K562 (cell line): ENCODE measurements at regions not wholly inside any gene's neighbourhood (a gene's known extent, or its start where the extent isn't known, plus 50 kb on each side); places are given as distances from the start of the nearest gene placed in this dataset.

Source experiments
- ATF6 ChIP-seq: sonication (generic); formaldehyde crosslinking; IDR thresholded peaks from 2 replicates; pipeline ENCODE4 v1.4.0; 2020; ENCODE audit warnings: mild to moderate bottlenecking, missing genetic modification reagents
- BACH1 ChIP-seq: fragments of 200-800 bp; sonication (Bioruptor generic); IDR thresholded peaks from 2 replicates; pipeline ENCODE4 v1.6.1; 2016; ENCODE audit warnings: missing genetic modification characterization, missing compliant biosample characterization
- JUNB ChIP-seq: fragments of 450-650 bp; formaldehyde crosslinking; conservative IDR thresholded peaks from 2 replicates; pipeline ENCODE4 v1.4.0; 2020; ENCODE audit warnings: mild to moderate bottlenecking
- MAFK ChIP-seq: IDR thresholded peaks from 2 replicates; pipeline ENCODE4 v1.6.1; 2011; ENCODE audit warnings: low read length, improper control_type of control experiment
- PATZ1 ChIP-seq: fragments of 250-450 bp; sonication (Bioruptor Pico); IDR thresholded peaks from 2 replicates; pipeline ENCODE4 v1.5.0; 2020; ENCODE audit warnings: mild to moderate bottlenecking, borderline replicate concordance
- PBX2 ChIP-seq, 2 experiments: IDR thresholded peaks in 1 of 2; conservative IDR thresholded peaks in 1 of 2; 2 replicates each; pipeline ENCODE4 v1.6.1; 2016; ENCODE audit warnings: low read depth in 2 of 2, mild to moderate bottlenecking in 1 of 2, missing compliant biosample characterization in 1 of 2, missing genetic modification characterization in 1 of 2, moderate library complexity in 1 of 2
- POLR2A ChIP-seq: fragments of 450-650 bp; conservative IDR thresholded peaks from 2 replicates; pipeline ENCODE4 v1.6.1; 2016
- SP1 ChIP-seq: sonication (generic); formaldehyde crosslinking; IDR thresholded peaks from 2 replicates; pipeline ENCODE4 v1.8.1; 2022; ENCODE audit warnings: mild to moderate bottlenecking, missing genetic modification reagents
- SRSF1 ChIP-seq: fragments of 200-400 bp; formaldehyde crosslinking; IDR thresholded peaks from 2 replicates; pipeline ENCODE4 v1.6.1; 2017; ENCODE audit warnings: mild to moderate bottlenecking, low read depth, low read length, moderate library complexity
- ZBTB8A ChIP-seq: fragments of 450-650 bp; IDR thresholded peaks from 2 replicates; pipeline ENCODE4 v1.6.1; 2018; ENCODE audit warnings: mild to moderate bottlenecking, moderate library complexity; ENCODE audit not compliant: partially characterized antibody
- ZC3H11A ChIP-seq: IDR thresholded peaks from 2 replicates; pipeline ENCODE4 v1.6.1; 2012; ENCODE audit warnings: low read depth, low read length, improper control_type of control experiment
- TF ChIP-seq, protein P1 (sequence below), 3 experiments: IDR thresholded peaks in 2 of 3; conservative IDR thresholded peaks in 1 of 3; 2 replicates each; pipeline ENCODE4 v1.5.1; 2011 to 2012; ENCODE audit warnings: low read length in 3 of 3, mild to moderate bottlenecking in 3 of 3, control low read depth in 2 of 3, improper control_type of control experiment in 1 of 3, inconsistent platforms in 1 of 3, low read depth in 1 of 3, mixed read lengths in 1 of 3, moderate library complexity in 1 of 3; ENCODE audit not compliant: insufficient read depth in 2 of 3

DNA sequence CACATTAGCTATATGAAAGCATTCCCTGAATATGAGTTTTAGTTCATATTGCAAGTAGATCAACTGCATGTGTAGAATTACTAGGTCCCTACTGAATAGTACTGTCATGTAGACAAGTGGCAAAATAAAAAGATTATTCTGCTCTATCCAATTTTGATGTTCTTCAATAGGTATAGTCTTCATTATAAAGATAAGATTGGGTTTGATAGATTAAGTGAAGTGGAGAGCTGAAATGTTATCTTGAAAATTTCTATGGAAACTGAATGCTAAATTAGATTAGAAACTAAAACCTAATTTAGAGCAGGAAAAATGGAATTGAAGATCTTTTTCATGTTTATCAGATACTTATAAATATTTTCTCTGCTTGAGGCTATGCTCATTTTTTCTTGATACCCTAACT is 1610.0 kb downstream of the BRINP3 start:
- no peak for TF ChIP-seq SP1
- TF ChIP-seq ZC3H11A, result no peak
- TF ChIP-seq MAFK, result no peak
- no peak for TF ChIP-seq PATZ1 (CRISPR knock-in tag)
- TF ChIP-seq POLR2A, result no peak
- no peak for TF ChIP-seq JUNB (CRISPR knock-in tag)
- no peak for TF ChIP-seq BACH1
- TF ChIP-seq, protein P1, sequence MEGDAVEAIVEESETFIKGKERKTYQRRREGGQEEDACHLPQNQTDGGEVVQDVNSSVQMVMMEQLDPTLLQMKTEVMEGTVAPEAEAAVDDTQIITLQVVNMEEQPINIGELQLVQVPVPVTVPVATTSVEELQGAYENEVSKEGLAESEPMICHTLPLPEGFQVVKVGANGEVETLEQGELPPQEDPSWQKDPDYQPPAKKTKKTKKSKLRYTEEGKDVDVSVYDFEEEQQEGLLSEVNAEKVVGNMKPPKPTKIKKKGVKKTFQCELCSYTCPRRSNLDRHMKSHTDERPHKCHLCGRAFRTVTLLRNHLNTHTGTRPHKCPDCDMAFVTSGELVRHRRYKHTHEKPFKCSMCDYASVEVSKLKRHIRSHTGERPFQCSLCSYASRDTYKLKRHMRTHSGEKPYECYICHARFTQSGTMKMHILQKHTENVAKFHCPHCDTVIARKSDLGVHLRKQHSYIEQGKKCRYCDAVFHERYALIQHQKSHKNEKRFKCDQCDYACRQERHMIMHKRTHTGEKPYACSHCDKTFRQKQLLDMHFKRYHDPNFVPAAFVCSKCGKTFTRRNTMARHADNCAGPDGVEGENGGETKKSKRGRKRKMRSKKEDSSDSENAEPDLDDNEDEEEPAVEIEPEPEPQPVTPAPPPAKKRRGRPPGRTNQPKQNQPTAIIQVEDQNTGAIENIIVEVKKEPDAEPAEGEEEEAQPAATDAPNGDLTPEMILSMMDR (IDR thresholded peaks at IDR 0.05 in 2 of 3, conservative IDR thresholded peaks at IDR 0.05 in 1 of 3; ENCODE audit: insufficient read depth in 2 of 3, low read depth in 1 of 3, low read length in 3 of 3), result no peak
- no peak for TF ChIP-seq ATF6
- TF ChIP-seq ZBTB8A, result no peak
- no peak for TF ChIP-seq SRSF1
- TF ChIP-seq PBX2 (CRISPR knock-in tag; IDR thresholded peaks at IDR 0.05; ENCODE audit: low read depth), result no peak
- TF ChIP-seq PBX2 (tag; conservative IDR thresholded peaks at IDR 0.05; ENCODE audit: low read depth), result no peak
